HG02678 (cell line): ENCODE measurements at regions not wholly inside any gene's neighbourhood (a gene's known extent, or its start where the extent isn't known, plus 50 kb on each side); places are given as distances from the start of the nearest gene placed in this dataset.

Experiments used
- ATAC-seq: cut with Tn5 transposase; IDR thresholded peaks from one replicate; pipeline ENCODE4 v1.9.1; 2021; ENCODE audit warnings: mild to moderate bottlenecking, moderate library complexity; ENCODE audit not compliant: unreplicated experiment

GRCh38 chr13:38606699-38607535, 80.0 kb upstream of the FREM2 start:
- no peak for ATAC-seq

DNA sequence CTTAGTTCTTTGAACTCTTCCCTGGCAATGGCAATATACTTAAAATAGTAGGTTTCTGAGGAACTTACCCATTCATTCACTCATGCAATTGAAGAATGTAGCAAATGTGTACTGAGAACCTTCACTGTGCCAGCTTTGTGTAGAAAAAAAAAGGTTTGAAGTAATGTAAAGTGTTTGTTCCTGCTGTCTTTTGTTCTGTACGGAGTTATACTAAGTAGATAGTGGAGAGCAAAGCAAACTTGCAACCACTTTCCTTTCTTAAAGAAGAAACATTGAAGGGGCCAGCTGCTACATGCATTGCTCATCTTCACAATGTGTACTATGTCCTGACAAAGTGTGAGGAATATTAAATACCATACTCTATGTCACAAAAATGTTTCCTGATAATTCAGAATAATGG, 68.9 kb upstream of the FREM2 start:
- ATAC-seq = no peak

GRCh38 chr13:38618336-38618735, 68.5 kb upstream of the FREM2 start:
- no peak for ATAC-seq

DNA sequence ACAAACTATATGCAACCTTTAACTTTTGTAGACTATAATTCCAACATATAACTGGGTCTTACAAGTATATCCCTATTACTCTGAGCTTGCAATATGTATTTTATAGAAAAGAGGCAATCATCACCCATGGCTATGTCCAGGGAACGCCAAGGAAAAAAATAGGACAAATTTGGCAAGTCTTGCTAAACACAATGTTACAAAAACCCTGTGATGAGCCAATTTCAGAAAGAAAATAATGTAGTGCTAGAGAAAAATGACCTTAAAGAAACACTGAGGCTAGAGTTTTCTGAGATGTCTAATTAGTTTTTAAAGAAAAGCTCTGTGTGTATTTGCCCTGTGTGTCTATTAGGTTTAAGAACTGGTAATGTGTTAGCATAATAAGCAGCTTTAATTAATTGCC, 68.0 kb upstream of the FREM2 start:
- no peak for ATAC-seq

- ATAC-seq = no peak
These were observed 66.0 kb upstream of the FREM2 start for GRCh38 chr13:38620876-38621275.

DNA sequence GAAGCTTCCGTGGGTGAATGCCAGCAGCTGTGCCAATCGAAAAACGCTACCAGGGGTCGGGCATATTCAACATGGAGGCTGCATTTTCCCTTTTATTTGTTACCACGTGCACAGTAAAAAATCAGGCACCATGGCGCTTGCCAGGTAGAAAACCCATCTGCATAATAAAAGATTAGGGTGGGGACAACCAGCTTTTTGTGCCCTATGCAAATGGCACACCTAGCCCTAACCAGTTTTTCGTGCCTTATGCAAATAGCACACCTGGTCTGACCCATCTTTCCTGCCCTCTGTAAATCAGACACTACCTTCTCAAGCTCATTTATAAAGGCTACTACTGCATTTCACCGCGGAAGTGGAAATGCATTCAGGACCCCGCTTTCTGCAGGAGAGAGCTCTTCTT, 62.1 kb upstream of the FREM2 start:
- no peak for ATAC-seq

- ATAC-seq = no peak
These were observed 58.3 kb upstream of the FREM2 start for GRCh38 chr13:38628554-38628953.

GRCh38 chr13:38630780-38631179, 56.1 kb upstream of the FREM2 start:
- ATAC-seq = no peak

- no peak for ATAC-seq
These were observed 51.8 kb upstream of the FREM2 start for GRCh38 chr13:38635030-38635429.

DNA sequence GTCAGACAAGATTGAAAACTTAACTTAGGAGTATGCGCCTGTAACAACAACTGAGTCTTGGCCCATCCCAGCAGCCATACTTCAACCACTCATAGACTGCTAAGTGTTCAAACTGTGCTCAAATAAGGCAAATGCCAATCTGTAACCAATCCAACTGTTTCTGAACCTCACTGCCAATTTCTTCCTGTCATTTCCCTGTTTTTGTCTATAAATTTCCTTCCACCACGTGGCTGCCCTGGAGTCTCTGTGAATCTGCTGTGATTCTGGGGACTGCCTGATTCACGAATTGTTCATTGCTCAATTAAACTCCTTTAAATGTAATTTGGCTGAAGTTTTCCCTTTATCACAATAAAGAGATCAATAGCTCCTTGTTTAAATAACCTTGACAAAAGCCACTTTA, 50.8 kb upstream of the FREM2 start:
- ATAC-seq = no peak

DNA sequence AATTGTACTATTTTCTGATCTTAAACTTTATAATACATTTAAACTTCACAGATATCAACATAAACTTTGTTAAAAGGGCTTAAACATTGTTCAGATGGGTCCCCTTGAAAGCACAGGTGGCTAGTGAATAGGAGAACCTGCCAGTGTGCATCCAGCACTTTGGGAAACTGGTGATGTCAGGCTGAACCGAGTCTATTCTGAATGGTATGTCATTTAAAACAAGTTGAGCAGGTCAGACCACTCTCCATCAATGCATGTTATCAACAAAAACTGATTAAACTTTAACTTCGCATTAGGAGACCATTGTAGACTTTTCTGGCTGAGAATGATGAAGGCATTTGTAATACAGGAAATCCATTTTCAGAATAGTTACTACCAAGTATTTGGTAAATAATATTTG, 50.1 kb upstream of the FREM2 start:
- ATAC-seq = no peak
